A673 (cell line): ENCODE measurements at regions not wholly inside any gene's neighbourhood (a gene's known extent, or its start where the extent isn't known, plus 50 kb on each side); places are given as distances from the start of the nearest gene placed in this dataset.

Source experiments
- CTCF ChIP-seq: fragments of 300-800, 200-600 bp; sonication (generic); conservative IDR thresholded peaks from 2 replicates; pipeline ENCODE4 v1.5.1; 2017; ENCODE audit warnings: low read depth, mild to moderate bottlenecking, antibody characterized with exemption, low read length, moderate library complexity, mixed read lengths
- EZH2 ChIP-seq: fragments of 200-600 bp; sonication (generic); IDR thresholded peaks from 2 replicates; pipeline ENCODE4 v1.6.1; 2017; ENCODE audit warnings: borderline replicate concordance, low read depth, mild to moderate bottlenecking, mixed read lengths, antibody characterized with exemption, low read length; ENCODE audit not compliant: poor library complexity, severe bottlenecking

- TF ChIP-seq CTCF (no peak), EZH2 (no peak)
Observed at GRCh38 chr18:50458796-50459195, 84.0 kb downstream of the SKA1 start.
